Middle frontal gyrus (tissue), 1 donor: ENCODE measurements at regions not wholly inside any gene's neighbourhood (a gene's known extent, or its start where the extent isn't known, plus 50 kb on each side); places are given as distances from the start of the nearest gene placed in this dataset.
A peak's percentile ranks its signal among the peaks of the same experiment; 100 is the strongest.

ENCODE experiments used
- DNase-seq: peaks from one replicate; pipeline ENCODE4 v3.0.0-alpha.2; 2015; ENCODE audit warnings: low spot score; ENCODE audit errors: extremely low spot score

DNA sequence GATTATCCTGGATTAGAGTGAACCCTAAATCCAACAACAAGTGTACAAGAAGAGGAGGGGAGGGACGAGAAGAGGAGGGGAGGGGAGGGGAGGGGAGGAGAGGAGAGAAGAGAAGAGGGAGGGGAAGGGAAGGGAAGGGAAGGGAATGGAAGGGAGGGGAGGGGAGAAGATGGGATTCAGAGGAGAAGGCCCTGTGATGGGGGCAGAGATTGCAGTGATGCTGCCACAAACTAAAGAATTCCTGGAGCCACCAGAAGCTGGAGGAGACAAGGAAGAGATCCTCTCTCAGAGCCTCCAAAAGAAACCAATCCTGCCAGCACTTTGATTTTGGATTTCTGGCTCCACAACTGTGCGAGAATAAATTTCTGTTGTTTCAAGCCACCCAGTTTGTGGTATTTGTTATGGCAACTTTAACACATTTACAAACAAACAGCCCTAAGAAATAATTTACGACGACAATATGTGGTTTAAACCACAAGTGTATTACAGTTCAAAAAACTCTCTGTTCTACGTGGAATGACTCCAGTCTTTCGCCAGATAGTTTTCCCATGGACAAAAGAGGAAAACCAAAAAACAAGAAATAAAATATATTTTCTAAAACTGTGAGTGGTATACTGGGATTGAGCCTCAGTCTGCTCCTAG lies 235.4 kb downstream of the HDGFL1 start:
- DNase-seq = no peak

DNA sequence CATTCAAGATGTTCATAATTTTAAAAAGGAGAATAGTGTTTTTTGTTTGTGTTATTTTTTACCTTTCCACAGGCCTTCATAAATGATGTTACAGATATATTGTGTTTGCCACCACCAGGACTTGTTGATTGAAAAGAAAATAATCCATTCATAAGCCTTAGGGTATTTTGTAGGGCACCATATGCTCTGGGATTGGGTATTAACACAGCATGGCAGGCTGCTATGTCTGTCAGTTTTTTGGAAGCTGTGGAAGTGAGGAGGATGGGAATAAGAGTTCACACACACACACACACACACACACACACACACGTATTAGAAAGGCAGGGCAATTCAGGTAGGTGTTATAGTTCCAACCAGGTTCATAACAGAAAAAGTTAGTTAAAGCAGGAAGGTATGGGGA lies 237.9 kb downstream of the HDGFL1 start:
- no peak for DNase-seq

DNA sequence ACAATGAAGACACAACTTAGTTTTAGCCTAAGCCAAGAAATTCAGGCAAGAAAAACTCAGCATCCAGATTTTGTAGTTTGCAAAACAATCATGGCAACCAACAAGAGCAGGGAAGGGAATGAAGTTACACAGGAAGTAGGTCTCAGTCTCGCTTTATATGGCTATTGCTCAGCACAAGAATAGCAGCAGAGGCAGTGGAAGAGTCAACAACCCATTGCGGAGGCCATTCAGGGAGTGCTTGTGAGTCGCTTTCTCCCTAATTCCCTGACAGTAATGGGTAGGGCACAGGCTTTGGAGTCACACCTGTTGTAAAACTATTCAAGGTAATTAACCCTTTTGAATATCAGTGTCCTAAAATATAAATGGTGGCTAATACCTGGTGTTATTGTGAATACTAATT lies 238.5 kb downstream of the HDGFL1 start:
- no peak for DNase-seq

DNA sequence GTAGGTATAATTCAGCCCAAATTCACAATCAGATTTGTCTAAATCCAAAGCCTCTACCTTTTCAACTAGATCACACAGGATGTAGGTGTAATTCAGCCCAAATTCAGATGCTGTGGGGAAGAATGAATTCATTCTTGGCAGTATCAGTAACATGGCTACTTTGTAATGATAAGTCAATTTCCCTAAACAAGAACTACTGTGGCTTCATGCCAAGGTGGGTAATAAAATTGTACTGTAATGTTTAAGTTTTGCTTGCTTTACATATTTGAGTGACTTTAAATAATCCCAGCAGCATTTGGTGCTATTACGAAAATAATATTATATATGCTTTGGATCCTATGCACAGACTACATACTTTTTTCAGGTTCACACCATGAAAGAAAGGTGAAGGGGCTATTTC lies 239.1 kb downstream of the HDGFL1 start:
- no peak for DNase-seq

DNA sequence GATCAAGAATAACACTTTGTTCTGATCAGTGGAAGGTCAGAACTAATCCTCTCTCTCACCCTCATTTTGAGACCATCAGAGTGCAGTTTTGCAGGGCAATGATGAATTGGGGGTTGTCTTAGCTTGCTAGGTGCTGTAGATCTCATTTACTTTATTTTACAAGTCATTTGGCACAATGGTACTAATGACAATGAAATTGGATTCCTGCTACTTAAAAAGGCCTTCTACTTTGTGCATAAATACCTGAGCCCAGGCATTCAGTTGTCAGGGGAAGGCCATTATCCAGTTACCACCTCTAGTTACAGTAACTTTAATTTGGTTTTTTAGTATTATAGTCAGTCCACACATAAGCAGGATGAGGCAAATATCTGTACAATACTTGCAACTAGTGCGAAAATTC lies 240.0 kb downstream of the HDGFL1 start:
- no peak for DNase-seq

DNA sequence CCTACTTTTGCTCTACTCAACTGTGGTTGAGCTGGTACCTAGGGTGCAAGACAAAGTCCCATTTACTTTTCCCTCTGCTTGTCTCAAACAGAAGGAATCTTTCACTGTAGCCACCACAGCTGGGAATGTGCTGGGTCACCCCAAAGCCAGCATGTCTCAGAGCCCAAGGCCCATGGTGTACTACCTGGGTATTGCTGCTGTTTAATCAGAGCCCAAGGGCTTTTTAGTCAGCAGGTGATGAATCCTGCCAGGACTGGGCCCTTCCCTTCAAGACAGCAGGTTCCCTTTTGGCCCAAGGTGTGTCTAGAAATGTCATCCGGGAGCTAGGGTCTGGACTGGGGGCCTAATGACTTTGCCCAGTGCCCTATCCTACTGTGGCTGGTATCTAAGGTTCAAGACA lies 249.8 kb downstream of the HDGFL1 start:
- no peak for DNase-seq

DNA sequence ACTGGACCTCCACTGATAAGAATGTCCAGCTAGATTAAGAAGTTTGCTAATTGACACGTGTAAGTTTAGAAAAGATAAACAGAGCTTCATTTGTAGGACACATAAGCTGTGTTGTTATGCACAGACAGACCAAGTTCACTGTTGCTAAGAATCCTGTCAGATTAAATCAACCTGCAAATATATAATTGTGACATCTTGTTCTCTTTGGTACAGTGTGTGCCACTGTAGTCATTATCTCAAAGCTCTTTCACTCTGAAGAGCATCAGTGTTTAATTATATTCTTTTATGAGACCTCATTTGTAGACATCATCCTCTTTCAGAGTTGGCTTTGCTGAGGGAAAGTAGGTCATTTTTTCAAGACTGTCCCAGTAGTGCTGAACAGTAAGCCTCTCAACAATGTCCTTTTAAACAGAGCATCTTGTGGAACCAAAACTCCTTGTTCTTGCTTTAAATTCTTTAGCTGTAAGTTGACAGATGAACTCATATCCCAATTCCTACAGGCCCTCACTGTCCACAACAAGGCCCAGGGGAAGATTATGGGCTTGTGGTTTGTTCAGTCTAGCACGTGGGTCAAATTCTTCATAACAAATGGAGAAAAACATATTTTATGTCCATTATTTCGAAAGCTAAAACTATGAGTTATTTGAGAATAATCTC lies 252.4 kb downstream of the HDGFL1 start:
- no peak for DNase-seq

DNA sequence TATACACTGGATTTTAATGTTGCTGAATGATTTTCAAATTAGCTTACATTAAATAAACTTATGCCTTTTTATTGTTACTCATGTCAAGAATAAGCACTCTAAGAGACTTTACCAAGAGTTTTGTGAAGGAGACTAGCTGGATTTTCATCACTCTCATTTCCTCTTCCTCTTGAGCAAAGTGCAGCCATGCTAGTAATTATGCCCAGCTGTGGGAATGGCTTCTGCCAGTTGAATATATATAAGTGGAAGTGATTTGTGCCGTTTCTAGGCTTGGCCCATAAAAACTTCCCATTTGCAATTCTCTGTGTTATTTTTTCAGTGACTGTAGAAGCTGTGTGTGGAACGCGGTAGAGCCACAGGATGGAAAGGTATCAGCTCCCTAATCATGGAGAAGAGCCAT lies 255.8 kb downstream of the HDGFL1 start:
- no peak for DNase-seq

DNA sequence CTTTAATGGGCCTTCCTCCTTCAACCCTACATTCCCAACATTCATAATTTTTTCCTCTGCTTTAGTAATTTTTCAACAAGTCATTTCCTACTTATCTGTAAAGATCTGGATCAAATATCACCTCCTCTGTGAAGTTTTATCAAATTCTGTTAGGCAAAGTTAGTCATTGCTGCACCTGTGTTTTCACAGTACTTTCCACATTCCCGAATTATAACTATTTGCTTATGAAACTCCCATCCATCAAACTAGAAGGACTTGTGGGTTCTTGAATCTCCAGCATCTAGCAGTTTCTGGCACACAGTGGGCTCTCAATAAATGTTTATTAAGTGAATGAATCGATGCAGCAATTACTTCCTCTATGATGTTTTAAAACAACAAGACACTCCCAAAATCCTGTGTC lies 257.6 kb downstream of the HDGFL1 start:
- no peak for DNase-seq

DNA sequence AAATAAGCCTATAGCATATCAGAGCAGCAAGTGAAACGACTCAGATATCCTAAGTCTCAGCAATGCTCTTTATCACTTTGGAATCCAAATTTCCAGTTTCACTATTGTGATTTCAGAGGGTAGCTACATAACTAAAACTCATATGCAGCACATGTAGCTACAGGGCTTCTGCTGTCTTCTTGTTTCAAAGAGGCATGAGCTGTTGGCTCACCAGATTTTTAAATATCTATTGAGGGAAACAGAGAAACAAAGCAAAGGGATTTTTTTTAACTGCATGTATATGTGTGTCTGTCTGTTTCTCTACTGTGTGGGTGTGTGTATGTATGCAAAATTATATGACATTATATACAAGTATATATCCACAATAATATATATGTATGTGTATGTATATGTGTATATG lies 258.4 kb downstream of the HDGFL1 start:
- DNase-seq = no peak

DNA sequence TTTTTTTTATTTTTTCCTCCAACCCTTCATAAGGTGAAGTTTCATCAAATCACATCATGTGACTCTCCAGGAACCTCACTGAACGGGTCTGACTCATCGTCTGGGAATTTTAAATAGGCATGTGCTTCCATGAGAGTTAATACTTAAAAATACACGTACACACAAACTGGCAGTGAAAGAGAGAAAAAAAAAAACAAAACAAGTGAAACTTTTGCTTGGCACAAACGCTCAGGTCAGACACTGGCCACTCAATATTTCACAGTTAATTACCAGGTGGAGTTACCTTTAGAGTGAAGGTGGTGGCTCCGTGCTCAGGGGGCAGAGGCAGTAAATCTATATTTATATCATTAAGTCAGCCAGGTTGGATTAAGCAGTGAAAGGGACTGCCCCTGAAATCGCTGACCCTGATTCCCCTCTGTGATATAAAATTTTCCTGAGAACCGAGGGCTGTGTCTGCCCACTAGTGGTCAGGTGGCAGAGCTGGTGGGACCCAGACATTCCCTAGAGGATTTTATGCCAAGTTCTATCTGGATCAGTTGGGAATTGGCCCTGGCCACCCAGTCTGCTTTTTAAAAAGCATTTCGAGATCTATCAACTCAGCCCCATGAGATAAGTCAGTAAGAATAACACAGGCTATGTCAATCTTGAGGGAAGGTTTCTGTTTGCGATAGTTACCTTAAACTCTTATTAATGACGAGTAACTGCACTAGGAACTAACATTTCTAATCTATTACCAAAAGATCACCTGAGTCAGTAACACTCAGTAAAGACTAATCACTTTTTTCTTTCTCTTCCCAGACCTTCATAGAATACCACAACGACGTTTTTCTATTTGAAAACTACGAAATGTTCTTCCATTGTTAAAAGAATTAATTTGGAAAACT lies 259.1 kb downstream of the HDGFL1 start:
- no peak for DNase-seq

DNA sequence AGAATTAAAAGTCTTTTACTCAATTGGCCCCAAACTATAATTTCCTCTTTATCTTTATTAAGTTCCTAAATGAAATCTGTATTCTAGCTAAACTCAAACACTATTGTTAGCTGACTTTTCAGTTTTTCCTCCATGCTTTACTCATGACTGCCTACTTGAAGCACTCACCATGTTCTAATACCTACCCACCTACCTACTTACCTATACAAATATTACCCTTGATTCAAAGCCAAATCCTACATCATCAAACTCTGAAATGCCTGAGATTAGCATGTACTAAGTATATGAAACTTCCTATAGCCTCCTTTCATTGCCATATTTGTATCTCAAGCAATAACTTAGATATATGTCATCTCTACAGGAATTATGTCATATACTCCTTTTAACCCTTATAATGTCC lies 259.7 kb downstream of the HDGFL1 start:
- no peak for DNase-seq

DNA sequence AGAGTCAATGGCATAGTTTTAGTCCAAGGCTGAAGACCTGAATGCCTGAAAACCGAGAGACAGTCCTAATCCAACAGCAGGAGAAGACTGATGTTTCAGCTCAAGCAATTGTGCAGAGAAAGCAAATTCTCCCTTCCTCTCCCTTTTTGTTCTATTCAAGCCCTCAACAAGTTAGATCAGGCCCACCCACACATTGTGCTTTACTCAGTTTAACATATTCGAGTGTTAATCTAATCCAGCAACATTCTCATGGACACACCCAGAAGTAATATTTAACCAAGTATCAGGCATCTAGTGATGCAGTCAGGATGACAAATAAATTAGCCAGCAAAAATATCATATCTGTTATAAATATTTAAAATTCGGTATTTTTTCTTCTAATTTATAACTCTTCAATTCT lies 261.1 kb downstream of the HDGFL1 start:
- no peak for DNase-seq

DNA sequence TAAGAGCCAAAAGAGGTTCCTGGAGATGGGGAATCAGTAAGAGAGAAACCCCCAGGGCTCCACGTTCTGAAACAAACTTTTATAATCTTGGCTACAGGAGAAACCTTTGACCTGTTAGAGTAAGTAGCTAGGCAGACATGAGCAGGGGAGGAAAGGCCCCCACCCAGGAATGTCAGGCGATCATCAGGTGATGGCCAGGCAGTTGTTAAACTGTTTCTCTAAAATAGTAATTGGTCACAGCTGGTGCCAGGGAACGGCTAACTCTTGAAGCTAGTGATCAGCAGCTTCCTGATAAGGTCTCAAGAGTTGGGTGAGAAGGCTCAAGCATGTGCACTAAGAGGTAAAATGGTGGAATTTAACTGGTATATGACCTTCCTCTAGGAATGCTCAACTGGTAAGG lies 263.8 kb downstream of the HDGFL1 start:
- no peak for DNase-seq

DNA sequence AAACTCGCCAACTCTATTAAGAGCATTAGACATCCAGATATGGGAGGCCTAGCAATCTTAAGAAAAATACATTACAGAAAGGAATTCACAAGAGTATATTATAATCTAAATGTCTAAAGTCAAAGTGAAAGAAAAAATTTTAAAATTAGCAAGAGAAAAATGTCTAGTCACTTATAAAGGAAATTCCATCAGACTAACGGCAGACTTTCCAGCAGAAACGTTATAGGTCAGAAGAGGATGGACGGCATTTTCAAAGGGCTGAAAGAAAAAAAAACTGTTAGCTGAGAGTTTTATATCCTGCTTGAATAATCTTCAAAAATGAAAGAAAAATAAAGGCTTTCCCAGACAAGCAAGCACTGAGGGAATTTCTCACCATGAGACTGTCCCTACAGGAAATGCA lies 269.0 kb downstream of the HDGFL1 start:
- no peak for DNase-seq

DNA sequence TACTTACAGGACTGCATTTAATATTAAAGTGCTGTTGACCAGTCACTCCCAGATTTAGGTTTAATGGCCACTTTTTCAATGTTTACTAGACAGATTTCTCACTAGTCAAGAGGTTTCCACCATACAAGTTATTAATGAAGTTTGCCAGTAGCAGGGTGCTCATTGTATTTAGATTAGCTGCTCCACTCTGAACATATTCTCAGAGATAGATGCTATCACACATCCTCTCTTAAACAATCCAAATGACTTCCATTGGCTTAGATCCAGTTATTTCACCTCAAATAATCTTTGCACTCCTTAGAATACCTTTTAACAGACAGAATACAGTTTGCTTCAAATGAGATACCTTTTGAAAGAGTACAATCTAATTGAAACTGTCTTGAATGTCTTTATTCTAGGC lies 276.1 kb downstream of the HDGFL1 start:
- DNase-seq = no peak

DNA sequence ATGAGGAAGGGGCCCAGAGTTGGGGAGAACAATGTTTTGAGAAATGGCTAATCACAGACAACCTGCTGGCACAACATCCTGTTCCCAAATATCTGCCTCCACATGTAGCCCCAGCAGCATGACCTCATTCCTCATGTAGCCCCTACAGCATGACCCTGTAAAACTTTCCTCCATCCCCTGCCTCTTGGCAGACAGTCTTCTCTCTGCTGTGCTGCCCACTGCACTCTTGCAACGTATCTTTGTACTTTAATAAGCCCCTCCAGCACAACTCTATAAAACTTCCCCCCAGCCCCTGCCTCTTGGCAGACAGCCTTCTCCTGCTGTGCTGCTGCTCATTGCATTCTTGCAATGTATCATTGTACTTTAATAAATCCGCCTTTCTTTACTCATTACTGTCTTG lies 278.8 kb downstream of the HDGFL1 start:
- no peak for DNase-seq

DNA sequence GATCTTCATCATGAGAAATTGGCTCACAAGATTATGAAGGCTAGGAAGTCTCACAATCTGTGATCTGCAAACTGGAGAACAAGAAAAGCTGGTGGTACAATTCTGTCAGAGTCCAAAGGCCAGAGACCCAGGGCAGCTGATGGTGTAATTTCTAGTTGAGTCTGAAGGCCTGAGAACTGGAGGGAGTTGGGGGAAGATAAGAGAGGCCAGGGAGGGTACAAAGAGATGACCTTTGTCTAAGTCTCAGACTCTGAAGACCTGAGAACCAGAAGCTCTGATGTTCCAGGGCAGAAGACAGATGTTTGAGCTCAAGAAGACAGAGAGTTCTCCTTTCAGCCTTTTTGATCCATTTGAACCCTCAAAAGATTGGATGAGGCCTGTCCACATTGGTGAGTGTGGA lies 280.6 kb downstream of the HDGFL1 start:
- DNase-seq = no peak

DNA sequence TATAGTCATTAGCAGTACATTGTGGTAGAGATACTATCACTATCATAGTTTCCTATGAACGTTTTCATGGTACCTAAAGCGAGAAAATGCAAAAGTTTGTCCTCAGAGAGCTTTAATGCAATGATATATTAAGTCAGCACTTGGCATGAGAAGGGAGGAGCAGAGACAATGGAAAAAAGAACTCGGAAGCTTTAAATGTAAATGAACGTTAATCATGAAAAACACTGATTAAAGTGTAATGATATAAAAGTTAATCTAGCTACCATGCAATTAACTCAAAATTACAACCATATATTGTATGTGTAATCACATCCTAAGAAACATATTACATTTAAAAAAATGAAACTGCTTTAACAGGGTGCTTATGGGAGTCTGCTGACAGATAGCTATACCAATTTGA lies 282.7 kb downstream of the HDGFL1 start:
- DNase-seq = no peak

DNA sequence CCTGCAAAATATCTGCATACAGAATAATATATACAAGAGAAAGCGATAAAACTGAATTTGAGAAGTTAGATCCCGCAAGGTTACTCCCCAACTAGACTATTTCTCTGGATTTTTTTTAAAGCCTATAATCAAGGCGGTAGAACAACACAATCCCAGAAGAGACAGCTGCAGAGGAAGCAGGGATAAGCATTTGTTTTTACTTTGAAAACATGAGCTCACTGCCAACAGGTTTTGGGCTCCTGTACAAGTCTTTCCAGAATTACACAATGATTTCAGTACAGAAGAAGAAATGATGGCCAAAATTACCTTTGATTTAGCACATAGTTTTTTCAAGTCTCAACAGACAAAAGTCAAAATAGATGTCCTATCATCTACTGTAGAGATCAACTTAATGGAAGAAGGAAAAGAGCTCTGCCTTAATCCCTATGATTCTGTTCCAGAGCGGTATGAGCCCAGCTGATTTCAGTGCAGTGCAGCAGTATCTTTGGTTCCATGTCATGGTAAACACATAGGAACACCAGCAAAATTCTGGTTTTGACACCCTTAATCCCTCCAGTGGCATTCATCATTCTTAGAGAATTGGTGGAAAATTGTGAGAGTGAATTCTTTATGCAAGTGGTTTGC lies 304.3 kb downstream of the HDGFL1 start:
- peak; percentile 18 for DNase-seq

DNA sequence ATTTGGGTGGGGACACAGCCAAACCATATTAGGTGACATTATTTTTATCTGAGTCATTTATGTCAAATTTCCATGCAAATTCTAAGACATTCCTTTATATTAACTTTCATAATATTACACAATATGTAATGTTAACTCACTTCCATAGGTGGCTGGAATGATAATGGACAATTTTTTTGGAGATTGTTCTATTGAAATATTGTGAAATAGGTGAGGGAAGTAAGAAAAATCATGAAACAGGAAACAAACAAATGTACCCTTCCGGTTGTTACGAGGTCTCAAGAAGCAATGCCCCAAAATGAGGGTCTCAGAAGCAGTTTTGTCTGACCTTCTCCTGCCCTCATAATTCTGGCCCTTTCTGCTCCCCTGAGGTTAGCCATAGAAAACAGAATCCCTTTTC lies 306.5 kb downstream of the HDGFL1 start:
- no peak for DNase-seq

DNA sequence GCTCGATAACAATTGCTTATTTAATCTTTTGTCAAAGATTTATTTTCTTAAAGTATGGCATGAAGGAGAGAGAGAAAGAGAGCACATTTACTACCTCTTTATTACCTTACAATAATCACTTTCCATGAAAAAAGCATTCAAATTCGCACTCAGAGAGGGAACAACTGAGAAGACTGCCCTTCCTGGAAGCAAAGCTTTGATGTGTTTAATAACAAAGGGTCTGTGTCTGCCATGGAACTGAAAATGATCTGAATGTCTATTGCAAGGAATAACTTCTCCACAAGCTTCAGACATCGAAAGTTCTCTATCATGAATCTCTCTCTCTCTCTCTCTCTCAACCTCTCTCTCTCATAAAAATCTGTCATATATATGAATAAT lies 308.9 kb downstream of the HDGFL1 start:
- no peak for DNase-seq
